Germinal center (tissue), 1 donor: ENCODE measurements at regions not wholly inside any gene's neighbourhood (a gene's known extent, or its start where the extent isn't known, plus 50 kb on each side); places are given as distances from the start of the nearest gene placed in this dataset.
"Not testable (repeated sequence)": the region's sequence is repeated elsewhere in the genome, so short reads cannot be mapped to it uniquely, and the experiment has no call there.

Source experiments
- DNase-seq: peaks from one replicate; pipeline ENCODE4 v3.0.0; 2012; ENCODE audit warnings: mixed read lengths, low spot score

DNA sequence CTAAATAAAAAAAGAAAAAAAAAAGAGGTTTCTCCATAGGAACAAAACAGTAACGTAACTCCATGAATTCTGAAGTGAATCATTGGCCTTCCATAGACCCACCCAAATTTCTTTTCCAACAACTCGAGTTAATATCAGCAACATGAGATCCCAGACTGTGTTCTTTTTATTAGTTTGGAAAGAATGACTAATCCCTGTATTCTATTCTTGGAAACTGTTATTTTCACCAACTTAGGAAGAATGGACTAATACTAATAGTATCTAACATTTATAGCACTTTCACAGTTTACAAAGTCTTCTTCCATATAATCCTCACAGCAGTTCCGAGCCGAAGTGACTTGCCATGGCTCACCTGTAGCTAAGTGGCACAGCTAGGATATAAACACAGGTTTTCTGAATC lies 72.7 kb upstream of the SLC4A7 start:
- DNase-seq: no peak

DNA sequence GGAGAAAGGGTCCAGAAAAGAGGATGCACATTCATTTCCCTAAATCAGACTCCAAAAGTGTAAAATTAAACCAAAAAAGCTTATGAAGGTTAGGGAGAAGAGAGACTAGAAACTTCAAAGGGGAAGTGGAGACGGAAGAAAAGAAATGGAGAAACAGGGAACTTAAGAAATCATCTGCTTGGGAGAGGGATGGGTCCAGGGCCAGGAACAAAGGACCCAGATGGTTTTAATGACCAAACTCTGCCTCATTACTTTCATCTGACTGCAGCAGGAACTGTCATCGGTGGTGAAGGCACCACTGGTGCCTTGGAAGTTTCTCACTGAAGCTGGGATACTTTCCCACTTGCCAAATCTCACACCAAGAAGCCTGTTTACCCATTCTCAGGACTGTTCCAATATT lies 70.5 kb upstream of the SLC4A7 start:
- DNase-seq: no peak

DNA sequence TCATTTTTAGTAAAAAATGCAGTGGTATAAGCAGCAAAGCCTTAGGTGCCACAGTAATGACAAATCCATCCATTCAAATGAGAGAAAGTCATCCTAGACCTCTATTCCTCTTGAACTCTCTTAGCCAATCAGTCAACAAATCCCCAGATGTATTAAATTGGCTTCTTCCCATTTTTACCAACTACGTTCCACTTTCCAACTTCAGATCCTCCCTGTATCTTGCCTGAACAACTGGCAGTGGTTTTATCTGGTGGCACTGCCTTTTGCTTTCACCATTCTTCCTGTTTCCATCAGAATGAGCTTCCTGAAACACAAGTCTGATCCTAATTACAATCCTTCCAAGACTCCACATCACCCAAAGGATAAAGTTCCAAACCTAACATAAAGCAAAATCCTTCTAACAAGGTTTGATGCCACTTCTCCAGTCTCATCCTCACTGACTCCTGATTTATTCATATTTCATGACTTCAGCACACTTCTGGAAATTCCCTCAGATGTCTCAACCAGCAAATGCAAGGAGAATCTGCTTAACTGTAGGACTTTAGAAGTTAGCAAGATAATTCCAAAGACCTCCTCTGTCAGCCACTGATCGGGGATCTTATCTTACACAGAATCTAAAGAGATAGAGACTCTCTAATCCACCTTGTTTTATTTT lies 69.8 kb upstream of the SLC4A7 start:
- DNase-seq: no peak

DNA sequence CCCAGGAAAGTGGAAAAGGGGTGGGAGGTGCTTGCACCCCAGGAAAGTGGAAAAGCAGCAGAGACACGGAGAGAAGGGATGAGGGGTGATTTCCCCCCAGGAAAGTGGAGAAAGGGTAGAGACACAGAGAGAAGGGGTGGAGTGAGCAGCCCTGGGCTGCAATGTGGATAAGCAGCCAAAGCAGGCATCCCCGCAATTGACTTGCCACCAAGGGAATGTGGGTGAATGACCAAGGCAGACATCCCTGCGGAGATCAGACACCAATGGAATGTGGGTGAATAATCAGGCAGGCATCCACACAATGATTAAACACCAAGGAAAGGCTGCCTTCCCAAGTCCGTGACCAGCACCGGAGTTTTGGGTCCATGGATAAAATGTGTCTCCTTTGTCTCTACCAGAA lies 68.5 kb upstream of the SLC4A7 start:
- DNase-seq: not testable (repeated sequence)

DNA sequence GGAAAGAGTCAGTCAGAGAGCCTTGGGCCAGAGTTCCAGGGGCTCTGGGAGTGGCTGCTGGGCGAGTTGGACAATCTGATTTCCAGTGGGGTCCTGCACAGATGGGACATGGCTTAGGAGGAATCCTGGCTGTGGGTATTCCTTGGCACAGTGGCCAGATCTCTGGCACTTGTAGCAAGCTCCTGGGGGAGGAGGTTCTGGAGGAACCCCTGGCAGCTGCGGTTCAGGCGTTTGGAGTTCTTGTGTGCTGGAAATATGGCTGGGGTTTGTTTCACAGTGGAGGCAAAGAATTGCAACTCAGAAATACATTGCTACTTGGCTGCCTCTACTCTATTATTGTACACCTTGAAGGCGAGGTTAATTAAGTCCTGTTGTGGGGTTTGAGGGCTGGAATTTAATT lies 67.2 kb upstream of the SLC4A7 start:
- DNase-seq: not testable (repeated sequence)

DNA sequence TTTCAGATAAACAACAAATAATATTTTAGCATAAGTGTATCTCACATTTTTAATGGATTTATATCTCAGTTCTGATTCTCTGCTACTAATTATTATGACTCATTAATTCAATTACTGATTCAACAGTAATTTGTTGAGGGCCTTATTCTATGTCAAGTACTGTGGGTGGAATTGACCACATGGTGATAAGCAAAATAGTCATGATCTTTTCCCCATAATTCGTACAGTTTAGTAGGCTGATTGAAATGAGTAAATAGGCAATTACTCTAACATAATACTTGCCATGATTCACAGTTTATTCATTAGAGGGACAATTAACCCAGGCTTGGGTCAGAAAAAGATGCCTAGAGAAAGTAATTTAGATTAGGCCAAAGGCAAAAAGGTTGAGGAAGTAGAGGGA lies 60.9 kb upstream of the SLC4A7 start:
- no peak for DNase-seq

DNA sequence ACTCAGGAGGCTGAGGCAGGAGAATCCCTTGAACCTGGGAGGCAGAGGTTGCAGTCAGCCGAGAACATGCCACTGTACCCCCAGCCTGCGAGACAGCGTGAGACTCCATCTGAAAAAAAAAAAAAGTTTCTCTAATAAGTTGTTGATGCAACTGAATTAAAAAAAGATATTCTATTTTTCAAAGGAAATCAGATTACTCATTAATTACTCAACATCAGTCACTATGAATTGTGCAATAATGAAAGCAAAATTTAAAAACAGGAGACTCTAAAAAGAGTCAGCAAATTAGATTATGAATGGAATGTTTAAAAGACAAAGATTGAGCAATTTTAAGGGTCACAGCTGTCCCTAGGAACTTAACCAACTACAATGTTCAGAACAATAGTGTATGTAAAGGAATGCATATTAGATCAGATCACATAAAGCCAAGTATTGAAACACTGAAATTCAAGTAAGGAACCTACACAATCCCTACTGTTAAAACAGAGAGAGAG lies 60.2 kb upstream of the SLC4A7 start:
- DNase-seq: no peak

DNA sequence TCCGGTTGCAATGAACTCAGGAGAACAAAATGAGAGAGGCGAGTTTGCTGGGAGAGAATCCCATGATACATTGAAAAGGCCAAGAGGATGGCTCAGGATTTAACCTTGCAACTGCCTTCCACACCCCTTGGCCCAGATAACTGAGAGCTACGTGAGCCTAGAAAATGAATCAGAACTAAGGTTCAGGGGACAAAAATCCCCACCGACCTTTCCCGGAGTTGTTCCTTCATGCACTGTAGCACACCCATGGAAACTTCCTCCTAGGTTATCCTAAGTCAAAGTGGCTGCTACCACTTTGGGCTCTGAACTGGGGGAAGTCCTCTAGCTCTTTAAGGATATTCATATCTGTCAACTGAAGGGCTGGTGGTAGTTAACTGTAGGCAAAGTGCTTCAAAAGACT lies 58.3 kb upstream of the SLC4A7 start:
- no peak for DNase-seq

DNA sequence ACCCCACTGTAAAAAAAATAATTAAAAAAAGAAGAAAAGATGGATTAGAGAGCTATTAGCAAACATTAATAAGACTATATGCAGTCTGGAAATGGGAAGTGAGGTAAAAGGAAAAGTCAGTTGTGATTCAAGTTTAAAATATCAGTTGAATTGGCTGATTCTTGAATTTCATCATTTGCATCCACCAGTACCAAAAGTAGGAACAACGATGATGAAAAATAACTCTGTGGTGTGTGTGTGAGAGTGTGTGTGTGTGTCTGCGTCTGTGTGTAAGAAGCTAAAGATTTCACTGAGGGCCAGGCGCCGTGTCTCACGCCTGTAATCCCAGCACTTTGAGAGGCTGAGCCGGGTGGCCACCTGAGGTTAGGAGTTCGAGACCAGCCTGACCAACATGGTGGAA lies 56.0 kb upstream of the SLC4A7 start:
- DNase-seq: no peak

DNA sequence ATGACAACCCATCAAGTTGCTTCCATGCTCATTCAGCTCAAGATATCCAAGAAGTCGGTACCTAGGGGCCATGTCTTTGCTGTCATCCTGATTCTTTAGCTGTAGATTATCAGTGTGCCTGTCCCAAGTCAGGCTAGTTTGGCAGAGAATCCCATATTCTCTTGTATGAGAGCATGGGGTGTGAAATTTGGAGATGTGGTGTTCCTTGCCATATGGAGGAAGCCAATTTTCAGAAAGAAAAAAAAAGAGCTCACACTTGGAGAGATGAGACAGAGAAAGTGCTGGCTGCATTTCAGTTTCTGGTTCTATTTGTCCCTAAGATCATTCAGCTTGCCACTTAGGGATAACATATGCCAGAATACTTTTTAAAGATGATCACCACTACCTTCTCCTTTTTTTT lies 52.3 kb upstream of the SLC4A7 start:
- DNase-seq: no peak

DNA sequence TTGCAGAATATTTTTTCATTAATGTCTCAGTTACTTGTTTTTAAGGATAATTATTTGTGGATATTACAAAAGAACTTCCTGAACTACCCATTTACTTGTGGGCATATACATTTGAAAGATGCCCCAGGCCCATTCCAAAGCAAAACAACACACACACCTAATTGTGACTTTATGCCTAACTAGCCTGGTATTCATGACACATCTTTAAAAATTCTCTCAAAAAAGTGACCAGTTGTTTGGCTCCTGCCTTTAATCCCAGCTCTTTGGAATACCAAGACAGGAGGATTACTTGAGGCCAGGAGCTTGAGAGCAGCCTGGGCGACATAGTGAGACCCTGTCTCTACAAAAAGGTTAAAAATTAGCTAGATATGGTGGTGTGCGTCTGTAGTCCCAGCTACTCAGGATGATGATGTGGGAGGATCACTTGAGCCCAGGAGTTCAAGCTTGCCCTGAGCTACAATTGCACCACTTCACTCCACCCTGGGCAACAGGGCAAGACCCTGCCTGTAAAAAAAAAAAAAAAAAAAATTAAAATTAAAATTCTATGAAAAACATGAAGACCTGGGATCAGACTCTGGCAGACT lies 51.7 kb upstream of the SLC4A7 start:
- DNase-seq: no peak

DNA sequence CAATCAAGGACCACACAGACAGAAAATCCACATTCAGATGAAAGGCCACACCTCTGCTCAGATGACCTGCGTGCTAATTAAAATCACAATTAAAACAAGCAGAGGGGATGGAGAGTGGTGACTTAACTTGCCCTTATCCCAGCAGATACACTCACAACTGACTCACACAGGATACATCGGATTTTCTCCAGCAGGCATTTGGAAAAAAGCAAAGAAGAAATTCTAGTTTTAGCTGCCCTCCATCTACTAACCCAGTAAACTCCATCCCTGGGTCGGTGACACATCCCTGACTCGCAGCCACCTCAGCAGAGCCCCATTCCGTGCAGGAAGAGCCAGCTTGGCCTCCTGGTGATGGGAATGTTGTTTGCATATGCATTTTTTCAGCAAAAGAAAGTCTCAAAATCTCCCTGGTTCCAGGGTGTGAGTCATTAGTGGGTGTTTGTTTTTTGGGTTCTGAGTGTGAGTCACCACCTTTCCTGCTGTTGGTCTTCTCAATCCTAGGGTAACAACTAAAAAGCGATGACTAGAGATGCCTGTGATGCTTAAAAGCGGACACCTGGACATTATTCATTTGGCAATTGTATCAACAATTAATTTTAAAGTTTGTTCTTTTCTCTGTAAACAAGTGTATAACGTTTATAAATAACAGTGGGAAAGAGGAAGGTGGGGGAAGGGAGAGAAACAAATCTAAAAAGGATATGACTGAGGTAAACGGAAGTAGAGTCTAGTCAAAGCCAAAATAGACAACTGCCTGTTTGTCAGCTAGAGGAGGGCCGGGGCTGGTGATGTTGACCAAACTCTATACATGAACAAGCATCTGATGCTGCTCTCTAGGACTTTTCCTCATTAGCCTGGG lies 49.8 kb upstream of the SLC4A7 start:
- peak; percentile 17 for DNase-seq
